PC-3 (cell line): ENCODE measurements at regions not wholly inside any gene's neighbourhood (a gene's known extent, or its start where the extent isn't known, plus 50 kb on each side); places are given as distances from the start of the nearest gene placed in this dataset.

Source experiments
- CTCF ChIP-seq: fragments of 300-600 bp; sonication (generic); conservative IDR thresholded peaks from 2 replicates; pipeline ENCODE4 v1.5.1; 2017; ENCODE audit warnings: antibody characterized with exemption, low read depth, mild to moderate bottlenecking, low read length
- EZH2phosphoT487 ChIP-seq: fragments of 300-600 bp; sonication (generic); IDR thresholded peaks from 2 replicates; pipeline ENCODE4 v1.6.1; 2018; ENCODE audit warnings: mild to moderate bottlenecking, antibody characterized with exemption, low read length, borderline replicate concordance

GRCh38 chr18:67421651-67422050 is 94.9 kb downstream of the DSEL start:
- TF ChIP-seq CTCF (no peak), EZH2phosphoT487 (no peak)
